HCT116 (cell line): ENCODE measurements at regions not wholly inside any gene's neighbourhood (a gene's known extent, or its start where the extent isn't known, plus 50 kb on each side); places are given as distances from the start of the nearest gene placed in this dataset.

Source experiments
- ATAC-seq: fragments of 200-7000 bp; cut with Tn5 transposase; 2 replicates; pipeline ENCODE4 v1.9.1; 2020; ENCODE audit warnings: mild to moderate bottlenecking, moderate library complexity
- BruUV-seq: library from RNA; stranded (reverse); fragments of 400-500 nt; replicated peaks from 2 replicates; lab custom pipeline; 2021; lab: Mats Ljungman, UMichigan
- CTCF ChIA-PET: fragments of 300-600 bp; sonication (Branson Sonifier 250); formaldehyde crosslinking; loops from one replicate; lab custom pipeline; 2021; ENCODE audit warnings: antibody characterized with exemption; lab: Charles Lee
- POLR2A ChIA-PET: fragments of 300-600, 350-600 bp; sonication (Branson Sonifier 250); formaldehyde crosslinking; loops from one replicate; lab custom pipeline; 2021; ENCODE audit warnings: antibody characterized with exemption; lab: Charles Lee
- RAD21 ChIA-PET, 2 experiments: fragments of 300-600 bp; sonication (Branson Sonifier 250); formaldehyde crosslinking; loops; one replicate each; lab custom pipeline; 2023; ENCODE audit warnings: low total read pairs in 2 of 2; ENCODE audit not compliant: uncharacterized antibody in 2 of 2, unreplicated experiment in 2 of 2, low non-redundant PET in 1 of 2; lab: Charles Lee
- DNase-seq: peaks from one replicate; pipeline ENCODE4 v3.0.0-alpha.2; 2010; ENCODE audit warnings: low read depth, low spot score
- H2AFZ ChIP-seq: fragments of 200-600 bp; shearing (Covaris generic), sonication (generic); 2 replicates; pipeline ENCODE4 v1.6.1; 2017; ENCODE audit warnings: low read depth, mixed run types, mixed read lengths, antibody characterized with exemption, low read length; ENCODE audit not compliant: poor library complexity, severe bottlenecking
- H3K27ac ChIP-seq: 2 replicates; pipeline ENCODE4 v1.5.1; 2012; ENCODE audit warnings: low read depth, low read length
- H3K27me3 ChIP-seq: fragments of 200-600 bp; sonication (generic); 2 replicates; pipeline ENCODE4 v1.6.1; 2016; ENCODE audit warnings: mixed run types, low read length, mixed read lengths; ENCODE audit not compliant: insufficient read depth
- H3K36me3 ChIP-seq, 2 experiments: fragments of 200-500 bp in 1 of 2; fragments of 200-600 bp in 1 of 2; sonication (Bioruptor generic) in 1 of 2; sonication (generic) in 1 of 2; 2 replicates each; pipeline versions ENCODE4 v1.5.1 to v1.6.1; 2014 to 2016; ENCODE audit warnings: low read length in 2 of 2, inconsistent platforms in 1 of 2, mixed read lengths in 1 of 2, mixed run types in 1 of 2; ENCODE audit not compliant: insufficient read depth in 2 of 2, control insufficient read depth in 1 of 2
- H3K4me1 ChIP-seq, 2 experiments: fragments of 200-600 bp in 1 of 2; sonication (generic) in 1 of 2; 2 replicates each; pipeline versions ENCODE4 v1.5.1 to v1.6.1; 2012 to 2017; ENCODE audit warnings: low read length in 2 of 2, inconsistent platforms in 1 of 2, mild to moderate bottlenecking in 1 of 2, mixed read lengths in 1 of 2, mixed run types in 1 of 2, moderate library complexity in 1 of 2; ENCODE audit not compliant: insufficient read depth in 2 of 2, control insufficient read depth in 1 of 2
- H3K4me2 ChIP-seq: fragments of 200-600 bp; sonication (generic); 2 replicates; pipeline ENCODE4 v1.6.1; 2017; ENCODE audit warnings: mixed run types, low read length, mixed read lengths
- H3K4me3 ChIP-seq, 2 experiments: fragments of 200-600 bp in 1 of 2; sonication (generic) in 1 of 2; replicated peaks in 1 of 2; 2 replicates each; pipeline ENCODE4 v1.5.1; 2011 to 2016; ENCODE audit warnings: low read length in 2 of 2, control low read depth in 1 of 2, low read depth in 1 of 2, mild to moderate bottlenecking in 1 of 2, mixed read lengths in 1 of 2, mixed run types in 1 of 2
- H3K79me2 ChIP-seq: fragments of 200-600 bp; sonication (generic); 2 replicates; pipeline ENCODE4 v1.6.1; 2017; ENCODE audit warnings: mild to moderate bottlenecking, mixed run types, low read length, moderate library complexity, mixed read lengths; ENCODE audit not compliant: insufficient read depth
- H3K9ac ChIP-seq: fragments of 200-600 bp; sonication (generic); 2 replicates; pipeline ENCODE4 v1.6.1; 2016; ENCODE audit warnings: low read length, mixed read lengths
- H3K9me2 ChIP-seq: fragments of 200-600 bp; sonication (generic), shearing (Covaris generic); 2 replicates; pipeline ENCODE4 v1.6.1; 2017; ENCODE audit warnings: mixed run types, mild to moderate bottlenecking, moderate library complexity; ENCODE audit not compliant: insufficient read depth
- H3K9me3 ChIP-seq, 2 experiments: fragments of 200-500 bp in 1 of 2; fragments of 200-600 bp in 1 of 2; sonication (Bioruptor generic) in 1 of 2; sonication (generic) in 1 of 2; 2 replicates each; pipeline ENCODE4 v1.6.1; 2014 to 2017; ENCODE audit warnings: low read length in 2 of 2, mixed read lengths in 2 of 2, inconsistent platforms in 1 of 2, low read depth in 1 of 2, mild to moderate bottlenecking in 1 of 2, mixed run types in 1 of 2, moderate library complexity in 1 of 2; ENCODE audit not compliant: control insufficient read depth in 1 of 2, insufficient read depth in 1 of 2
- H4K20me1 ChIP-seq: fragments of 200-600 bp; sonication (generic), shearing (Covaris generic); 2 replicates; pipeline ENCODE4 v1.6.1; 2017; ENCODE audit warnings: mixed run types, mild to moderate bottlenecking, moderate library complexity; ENCODE audit not compliant: insufficient read depth
- CEBPB ChIP-seq: IDR thresholded peaks from 2 replicates; pipeline ENCODE4 v1.6.1; 2012; ENCODE audit warnings: low read depth
- EGR1 ChIP-seq: IDR thresholded peaks from 2 replicates; pipeline ENCODE4 v1.6.1; 2012; ENCODE audit warnings: low read depth
- EZH2phosphoT487 ChIP-seq: fragments of 200-600 bp; IDR thresholded peaks from 2 replicates; pipeline ENCODE4 v1.6.1; 2018; ENCODE audit warnings: antibody characterized with exemption, borderline replicate concordance
- SIN3A ChIP-seq: IDR thresholded peaks from 2 replicates; pipeline ENCODE4 v1.6.1; 2012; ENCODE audit warnings: low read depth
- ZFX ChIP-seq: fragments of 450-650 bp; IDR thresholded peaks from 2 replicates; pipeline ENCODE4 v1.6.1; 2017
- intact Hi-C: fragments of 100-400 bp; cut with micrococcal nuclease; formaldehyde crosslinking; loops from 2 replicates; pipeline ENCODE4 v1.10.0; 2022
- TF ChIP-seq, protein P1 (sequence below): IDR thresholded peaks from 2 replicates; pipeline ENCODE4 v1.6.1; 2012; ENCODE audit warnings: low read depth

GRCh38 chr13:111570911-111571310, 250.5 kb downstream of the TEX29 start:
- Histone ChIP-seq H3K27ac (no peak overlapping the region), H3K4me2 (no peak overlapping the region), H3K27me3 (peaks cover 16% of the 10 kb centered on the region; the same call in 1 of the 2 replicates), H2AFZ (no peak overlapping the region), H3K9me2 (no peaks in the 10 kb centered on the region), H3K4me3 (no peak overlapping the region), H3K4me1 (no peaks in the 10 kb centered on the region), H3K36me3 (no peaks in the 10 kb centered on the region), H3K9ac (no peak overlapping the region), H4K20me1 (no peaks in the 10 kb centered on the region), H3K9me3 (peaks cover 13% of the 10 kb centered on the region in 2 experiments; a peak in 2 of 4 replicates), H3K79me2 (no peaks in the 10 kb centered on the region)
- BruUV-seq = no TSS peak
- ATAC-seq (no peak), DNase-seq (no peak)
- TF ChIP-seq SIN3A = no peak
- TF ChIP-seq CEBPB = no peak
- no peak for TF ChIP-seq EGR1
- TF ChIP-seq ZFX = no peak
- TF ChIP-seq, protein P1, sequence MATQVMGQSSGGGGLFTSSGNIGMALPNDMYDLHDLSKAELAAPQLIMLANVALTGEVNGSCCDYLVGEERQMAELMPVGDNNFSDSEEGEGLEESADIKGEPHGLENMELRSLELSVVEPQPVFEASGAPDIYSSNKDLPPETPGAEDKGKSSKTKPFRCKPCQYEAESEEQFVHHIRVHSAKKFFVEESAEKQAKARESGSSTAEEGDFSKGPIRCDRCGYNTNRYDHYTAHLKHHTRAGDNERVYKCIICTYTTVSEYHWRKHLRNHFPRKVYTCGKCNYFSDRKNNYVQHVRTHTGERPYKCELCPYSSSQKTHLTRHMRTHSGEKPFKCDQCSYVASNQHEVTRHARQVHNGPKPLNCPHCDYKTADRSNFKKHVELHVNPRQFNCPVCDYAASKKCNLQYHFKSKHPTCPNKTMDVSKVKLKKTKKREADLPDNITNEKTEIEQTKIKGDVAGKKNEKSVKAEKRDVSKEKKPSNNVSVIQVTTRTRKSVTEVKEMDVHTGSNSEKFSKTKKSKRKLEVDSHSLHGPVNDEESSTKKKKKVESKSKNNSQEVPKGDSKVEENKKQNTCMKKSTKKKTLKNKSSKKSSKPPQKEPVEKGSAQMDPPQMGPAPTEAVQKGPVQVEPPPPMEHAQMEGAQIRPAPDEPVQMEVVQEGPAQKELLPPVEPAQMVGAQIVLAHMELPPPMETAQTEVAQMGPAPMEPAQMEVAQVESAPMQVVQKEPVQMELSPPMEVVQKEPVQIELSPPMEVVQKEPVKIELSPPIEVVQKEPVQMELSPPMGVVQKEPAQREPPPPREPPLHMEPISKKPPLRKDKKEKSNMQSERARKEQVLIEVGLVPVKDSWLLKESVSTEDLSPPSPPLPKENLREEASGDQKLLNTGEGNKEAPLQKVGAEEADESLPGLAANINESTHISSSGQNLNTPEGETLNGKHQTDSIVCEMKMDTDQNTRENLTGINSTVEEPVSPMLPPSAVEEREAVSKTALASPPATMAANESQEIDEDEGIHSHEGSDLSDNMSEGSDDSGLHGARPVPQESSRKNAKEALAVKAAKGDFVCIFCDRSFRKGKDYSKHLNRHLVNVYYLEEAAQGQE = no peak
- TF ChIP-seq EZH2phosphoT487 = no peak
- ChIA-PET RAD21 (no interaction called here), POLR2A (no interaction called here), CTCF (no interaction called here)
- intact Hi-C loops = no loop called here
